ENCODE measurements at regions not wholly inside any gene's neighbourhood (a gene's known extent, or its start where the extent isn't known, plus 50 kb on each side); places are given as distances from the start of the nearest gene placed in this dataset.

GRCh38 chr21:28338701-28339305, 653.9 kb downstream of the LTN1 start:
- Mint-ChIP-seq H3K4me1 (no peaks in the 10 kb centered on the region), H3K36me3 (no peaks in the 10 kb centered on the region)
- WGBS (ENCODE audit: insufficient coverage): 10% methylated on average over 2 of the region's 5 CpGs

DNA sequence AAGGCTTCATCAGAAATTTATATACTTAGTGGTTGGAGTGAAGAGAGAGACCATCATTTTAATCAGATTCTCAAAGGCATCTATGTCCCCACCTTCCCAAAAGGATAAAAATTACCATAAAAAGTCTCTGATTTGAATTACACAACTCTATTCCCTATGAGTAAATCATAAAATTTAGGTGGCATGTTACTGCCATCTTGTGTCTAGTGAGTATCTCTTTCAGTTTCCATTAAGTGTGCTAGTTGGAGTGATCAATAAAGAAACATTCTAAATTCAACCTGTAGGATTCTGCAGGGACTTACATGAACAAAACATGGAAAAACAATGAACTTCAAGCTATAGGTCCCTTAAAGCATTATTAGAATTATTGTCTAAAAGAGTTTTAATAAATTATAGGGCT, 655.4 kb downstream of the LTN1 start:
- no peaks in the 10 kb centered on the region for H3K4me1 Mint-ChIP-seq
- intact Hi-C loops (cut with micrococcal nuclease): loop anchor here (5.0 to 10.0 kb wide), 2 partner anchors 1490 to 1493 kb away; partner anchors contain the start of gene ADAMTS1 (in 2 of the 2)
- H3K27ac Mint-ChIP-seq: no peak overlapping the region

More at GRCh38 chr21:28338701-28339305, 653.9 kb downstream of the LTN1 start:
- Histone ChIP-seq H3K4me1 (ENCODE audit: control insufficient read depth in 1 of 2, insufficient read depth in 2 of 2, low read length in 2 of 2) (no peaks in the 10 kb centered on the region), H2AFZ (ENCODE audit: insufficient read depth, low read depth, low read length, poor library complexity, severe bottlenecking) (no peak overlapping the region), H3K27ac (ENCODE audit: low read depth in 1 of 2, low read length in 2 of 2) (no peak overlapping the region), H3K27me3 (ENCODE audit: control insufficient read depth in 2 of 2, insufficient read depth in 2 of 2, low read length in 2 of 2) (peaks cover 0 to 2% of the 10 kb centered on the region in 2 donors), H3K9ac (ENCODE audit: insufficient read depth, low read length, poor library complexity, severe bottlenecking) (no peak overlapping the region), H4K20me1 (ENCODE audit: insufficient read depth, low read length) (no peaks in the 10 kb centered on the region), H3K79me2 (ENCODE audit: insufficient read depth, low read length) (no peaks in the 10 kb centered on the region), H3K9me3 (replicated peaks in 1 of 2; ENCODE audit: control insufficient read depth in 1 of 2, insufficient read depth in 1 of 2, low read length in 2 of 2) (no peaks in the 10 kb centered on the region), H3K36me3 (replicated peaks in 1 of 2; ENCODE audit: control insufficient read depth in 1 of 2, insufficient read depth in 2 of 2, low read length in 2 of 2) (no peaks in the 10 kb centered on the region), H3K4me3 (replicated peaks in 1 of 3; ENCODE audit: low read depth in 2 of 3, low read length in 3 of 3) (no peak overlapping the region), H3K4me2 (replicated peaks; ENCODE audit: extremely low read depth, low read length, poor library complexity, severe bottlenecking) (no peak overlapping the region)
- intact Hi-C loops (cut with micrococcal nuclease): loop anchor here (5.0 to 10.0 kb wide), 2 partner anchors 1492 to 1494 kb away; partner anchors contain the start of gene ADAMTS1 (in 2 of the 2)
- no peak for DNase-seq
- TF ChIP-seq CTCF (IDR thresholded peaks at IDR 0.05): no peak
- peaks cover 0 to 3% (median 0%) of the 10 kb centered on the region in 7 donors for H3K9me3 Mint-ChIP-seq
- no peak overlapping the region for H3K27ac Mint-ChIP-seq
- H3K4me3 Mint-ChIP-seq: no peak overlapping the region
- H3K27me3 Mint-ChIP-seq (ENCODE audit: low read depth in 3 of 3): no peaks in the 10 kb centered on the region

More for the DNA sequence above, 655.4 kb downstream of the LTN1 start:
- peak; percentile 34 for TF ChIP-seq CTCF (IDR thresholded peaks at IDR 0.05)
- peaks cover 0 to 1% (median 0%) of the 10 kb centered on the region in 3 donors for H3K27me3 Mint-ChIP-seq (ENCODE audit: low read depth in 3 of 3)
- H2AFZ ChIP-seq (ENCODE audit: insufficient read depth, low read depth, low read length, poor library complexity, severe bottlenecking): no peak overlapping the region
- no peaks in the 10 kb centered on the region for H3K36me3 Mint-ChIP-seq
- peaks cover 0 to 2% (median 0%) of the 10 kb centered on the region in 7 donors for H3K9me3 Mint-ChIP-seq
- H3K27me3 ChIP-seq (ENCODE audit: control insufficient read depth in 2 of 2, insufficient read depth in 2 of 2, low read length in 2 of 2): peaks cover 0 to 2% of the 10 kb centered on the region in 2 donors
- DNase-seq: peak; percentile 1 to 29 (median 13)
- no peak overlapping the region for H3K4me3 Mint-ChIP-seq
- H3K9ac ChIP-seq (ENCODE audit: insufficient read depth, low read length, poor library complexity, severe bottlenecking): no peak overlapping the region
- no peaks in the 10 kb centered on the region for H3K79me2 ChIP-seq (ENCODE audit: insufficient read depth, low read length)
- no peak overlapping the region for H3K4me2 ChIP-seq (replicated peaks; ENCODE audit: extremely low read depth, low read length, poor library complexity, severe bottlenecking)
- no peaks in the 10 kb centered on the region for H3K36me3 ChIP-seq (replicated peaks in 1 of 2; ENCODE audit: control insufficient read depth in 1 of 2, insufficient read depth in 2 of 2, low read length in 2 of 2)
- no peaks in the 10 kb centered on the region for H3K9me3 ChIP-seq (replicated peaks in 1 of 2; ENCODE audit: control insufficient read depth in 1 of 2, insufficient read depth in 1 of 2, low read length in 2 of 2)
- no peaks in the 10 kb centered on the region for H4K20me1 ChIP-seq (ENCODE audit: insufficient read depth, low read length)
- no peaks in the 10 kb centered on the region for H3K4me1 ChIP-seq (ENCODE audit: control insufficient read depth in 1 of 2, insufficient read depth in 2 of 2, low read length in 2 of 2)
- H3K4me3 ChIP-seq (replicated peaks in 1 of 3; ENCODE audit: low read depth in 2 of 3, low read length in 3 of 3): no peak overlapping the region
- H3K27ac ChIP-seq (ENCODE audit: low read depth in 1 of 2, low read length in 2 of 2): no peak overlapping the region
